ENCODE measurements at regions not wholly inside any gene's neighbourhood (a gene's known extent, or its start where the extent isn't known, plus 50 kb on each side); places are given as distances from the start of the nearest gene placed in this dataset.
A peak's percentile ranks its signal among the peaks of the same experiment; 100 is the strongest.

DNA sequence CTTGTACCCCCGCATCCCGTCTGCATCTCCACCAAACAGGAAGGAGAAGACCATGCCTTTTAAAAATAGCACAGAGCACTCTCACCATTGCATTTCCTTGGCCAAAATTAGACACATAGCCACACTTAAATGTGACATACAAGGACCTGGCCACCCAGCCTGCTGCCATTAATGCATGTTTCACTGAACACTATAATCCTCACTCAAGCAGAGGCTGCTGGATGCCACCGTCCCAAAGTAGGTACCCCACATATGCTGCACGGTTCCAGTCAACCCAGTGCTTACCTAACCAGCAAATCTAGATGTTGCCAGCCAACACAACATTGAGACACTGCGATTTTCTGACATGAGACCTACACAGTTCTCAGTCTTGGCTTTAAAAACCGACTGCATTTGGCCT is 107.7 kb downstream of the ADSS2 start:
- no peak for DNase-seq
- ATAC-seq: no peak
- Histone ChIP-seq H3K4me3 (no peak overlapping the region), H3K4me1 (ENCODE audit: low read depth) (peaks cover 18% of the 10 kb centered on the region), H3K9me3 (no peaks in the 10 kb centered on the region), H3K36me3 (ENCODE audit: low read depth) (no peaks in the 10 kb centered on the region)
- TF ChIP-seq, protein P1, sequence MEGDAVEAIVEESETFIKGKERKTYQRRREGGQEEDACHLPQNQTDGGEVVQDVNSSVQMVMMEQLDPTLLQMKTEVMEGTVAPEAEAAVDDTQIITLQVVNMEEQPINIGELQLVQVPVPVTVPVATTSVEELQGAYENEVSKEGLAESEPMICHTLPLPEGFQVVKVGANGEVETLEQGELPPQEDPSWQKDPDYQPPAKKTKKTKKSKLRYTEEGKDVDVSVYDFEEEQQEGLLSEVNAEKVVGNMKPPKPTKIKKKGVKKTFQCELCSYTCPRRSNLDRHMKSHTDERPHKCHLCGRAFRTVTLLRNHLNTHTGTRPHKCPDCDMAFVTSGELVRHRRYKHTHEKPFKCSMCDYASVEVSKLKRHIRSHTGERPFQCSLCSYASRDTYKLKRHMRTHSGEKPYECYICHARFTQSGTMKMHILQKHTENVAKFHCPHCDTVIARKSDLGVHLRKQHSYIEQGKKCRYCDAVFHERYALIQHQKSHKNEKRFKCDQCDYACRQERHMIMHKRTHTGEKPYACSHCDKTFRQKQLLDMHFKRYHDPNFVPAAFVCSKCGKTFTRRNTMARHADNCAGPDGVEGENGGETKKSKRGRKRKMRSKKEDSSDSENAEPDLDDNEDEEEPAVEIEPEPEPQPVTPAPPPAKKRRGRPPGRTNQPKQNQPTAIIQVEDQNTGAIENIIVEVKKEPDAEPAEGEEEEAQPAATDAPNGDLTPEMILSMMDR (IDR thresholded peaks at IDR 0.05): no peak
- intact Hi-C loops (cut with DNase I, micrococcal nuclease): no loop called here

DNA sequence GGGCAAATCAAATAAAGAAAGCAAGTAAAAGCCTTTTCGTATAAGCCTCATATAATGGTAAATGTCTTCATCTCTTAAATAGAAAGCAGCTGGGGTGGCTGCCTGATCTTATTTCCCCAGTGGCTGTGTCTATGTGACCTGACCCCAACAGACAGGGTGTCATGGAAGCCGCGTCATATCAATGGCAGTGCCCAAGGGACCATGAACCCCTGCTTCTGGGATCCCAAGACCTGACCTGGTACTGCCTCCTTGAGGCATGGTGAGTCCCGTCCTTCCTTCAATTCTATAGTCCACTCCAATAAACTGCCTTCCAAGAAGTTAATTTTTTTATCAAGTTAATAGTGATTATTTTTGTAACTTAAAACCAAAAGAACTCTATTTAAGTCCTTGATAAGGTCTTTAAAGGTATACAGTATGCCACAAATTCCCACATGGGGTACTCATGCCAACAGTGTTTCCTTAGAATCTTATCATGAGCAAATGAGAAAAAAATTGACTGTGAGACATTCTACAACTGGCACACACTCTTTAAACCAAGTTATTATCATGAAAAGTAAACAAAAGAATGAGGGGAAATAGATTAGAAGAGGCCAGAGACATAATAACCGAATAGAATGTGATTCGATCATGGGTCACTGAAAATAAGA is 104.6 kb downstream of the ADSS2 start:
- intact Hi-C loops (cut with DNase I, micrococcal nuclease): no loop called here
- DNase-seq (no peak), ATAC-seq (no peak)
- no peaks in the 10 kb centered on the region for H3K36me3 ChIP-seq (ENCODE audit: low read depth)
- TF ChIP-seq, protein P1 (IDR thresholded peaks at IDR 0.05): no peak
- H3K4me1 ChIP-seq (ENCODE audit: low read depth): peaks cover 33% of the 10 kb centered on the region
- H3K4me3 ChIP-seq: no peak overlapping the region
- no peaks in the 10 kb centered on the region for H3K9me3 ChIP-seq

DNA sequence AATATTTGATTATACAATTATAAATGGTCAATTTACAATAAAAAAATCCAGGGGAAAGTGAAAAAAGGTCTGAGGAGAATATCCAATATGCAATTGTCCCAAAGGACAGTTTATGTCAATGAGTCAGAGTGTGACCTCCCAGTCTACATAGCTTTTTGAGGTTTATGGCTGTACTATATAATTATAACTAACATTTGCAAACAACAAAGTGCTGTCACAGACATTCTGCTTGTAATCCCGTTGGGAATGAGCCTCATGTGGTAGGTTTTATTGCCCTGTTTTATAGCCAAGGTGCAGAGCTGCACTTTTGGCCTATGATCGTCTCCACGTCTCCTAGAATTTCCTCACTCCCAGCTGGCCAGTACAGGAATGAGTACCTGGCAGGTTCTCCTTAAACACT is 103.8 kb downstream of the ADSS2 start:
- ATAC-seq: peak; percentile 92

DNA sequence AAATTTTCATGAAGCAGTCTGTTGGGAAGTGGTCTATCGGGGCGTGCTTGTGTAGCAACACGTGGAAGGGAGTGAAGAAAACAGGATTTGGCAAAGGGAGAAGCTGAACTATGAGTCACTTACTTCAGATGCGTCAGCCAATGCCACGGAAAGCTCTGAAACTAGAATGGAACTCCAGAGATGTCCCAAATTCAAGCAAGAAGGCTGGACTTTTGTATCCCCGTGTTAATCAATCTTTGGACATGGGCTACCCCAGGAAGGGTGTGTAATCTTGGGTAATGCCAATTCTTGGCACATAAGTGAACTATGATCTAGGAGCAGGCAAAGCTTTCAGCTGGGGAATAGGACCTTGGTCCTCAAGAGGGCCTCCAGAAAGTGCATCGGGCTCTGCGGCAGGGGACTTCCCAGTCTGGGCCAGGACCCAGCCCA is 102.6 kb downstream of the ADSS2 start:
- intact Hi-C loops (cut with DNase I, micrococcal nuclease): no loop called here
- Histone ChIP-seq H3K9me3 (no peaks in the 10 kb centered on the region), H3K4me1 (ENCODE audit: low read depth) (peaks cover 47% of the 10 kb centered on the region), H3K36me3 (ENCODE audit: low read depth) (no peaks in the 10 kb centered on the region), H3K4me3 (no peak overlapping the region)
- DNase-seq: no peak
- TF ChIP-seq, protein P1 (IDR thresholded peaks at IDR 0.05): no peak
- peak; percentile 2 for ATAC-seq

More for the DNA sequence above, 103.8 kb downstream of the ADSS2 start:
- TF ChIP-seq, protein P1 (IDR thresholded peaks at IDR 0.05): no peak
- H3K4me3 ChIP-seq: no peak overlapping the region
- no peaks in the 10 kb centered on the region for H3K36me3 ChIP-seq (ENCODE audit: low read depth)
- peak in 1 of 3 donors; percentile 76 for DNase-seq
- no peaks in the 10 kb centered on the region for H3K9me3 ChIP-seq
- peaks cover 37% of the 10 kb centered on the region for H3K4me1 ChIP-seq (ENCODE audit: low read depth)
- intact Hi-C loops (cut with DNase I, micrococcal nuclease): no loop called here

DNA sequence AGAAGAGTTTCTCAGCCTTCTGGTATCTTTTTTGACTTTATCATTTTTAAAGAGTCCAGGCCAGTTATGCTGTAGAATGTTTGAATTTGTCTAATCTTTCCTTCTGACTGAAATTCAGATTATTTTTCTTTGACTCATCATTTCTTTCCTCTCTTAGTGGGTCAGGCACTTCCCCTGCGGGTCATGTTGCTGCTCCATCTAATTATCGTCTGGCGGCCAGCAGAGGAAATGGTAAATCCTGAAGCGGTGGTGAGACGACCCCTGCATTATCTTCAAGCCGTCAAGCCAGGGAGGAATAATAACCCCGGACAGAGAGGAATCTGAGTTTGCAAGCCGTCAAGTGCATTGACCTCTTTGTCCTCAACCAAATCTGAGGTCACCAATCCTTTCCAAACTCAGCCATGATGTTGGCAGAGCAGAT is 102.1 kb downstream of the ADSS2 start:
- no peak for DNase-seq
- H3K4me1 ChIP-seq (ENCODE audit: low read depth): peaks cover 47% of the 10 kb centered on the region
- H3K36me3 ChIP-seq (ENCODE audit: low read depth): no peaks in the 10 kb centered on the region
- no peak overlapping the region for H3K4me3 ChIP-seq
- ATAC-seq: no peak
- intact Hi-C loops (cut with DNase I, micrococcal nuclease): no loop called here
- TF ChIP-seq, protein P1 (IDR thresholded peaks at IDR 0.05): no peak
- no peaks in the 10 kb centered on the region for H3K9me3 ChIP-seq
